CD4-positive, alpha-beta T cell treated with Interleukin-12 subunit alpha and Interleukin-12 subunit beta, for 1 hour (primary cell): ENCODE measurements at regions not wholly inside any gene's neighbourhood (a gene's known extent, or its start where the extent isn't known, plus 50 kb on each side); places are given as distances from the start of the nearest gene placed in this dataset.

Experiments used
- DNase-seq: peaks from one replicate; pipeline ENCODE4 v3.0.0-alpha.2; 2020

GRCh38 chr20:48261398-48261910, 476.2 kb upstream of the SULF2 start:
- no peak for DNase-seq

- no peak for DNase-seq
Measured at GRCh38 chr20:48260129-48260756, 475.0 kb upstream of the SULF2 start.

GRCh38 chr20:48259456-48259855, 474.2 kb upstream of the SULF2 start:
- no peak for DNase-seq

GRCh38 chr20:48257833-48258232, 472.6 kb upstream of the SULF2 start:
- DNase-seq: no peak

- no peak for DNase-seq
Measured at GRCh38 chr20:48247961-48248360, 462.7 kb upstream of the SULF2 start.

GRCh38 chr20:48246061-48246790, 460.9 kb upstream of the SULF2 start:
- DNase-seq: no peak

- no peak for DNase-seq
Measured at GRCh38 chr20:48242623-48243022, 457.3 kb upstream of the SULF2 start.

- no peak for DNase-seq
Measured at GRCh38 chr20:48241482-48241881, 456.2 kb upstream of the SULF2 start.

GRCh38 chr20:48238781-48239180, 453.5 kb upstream of the SULF2 start:
- no peak for DNase-seq

GRCh38 chr20:48238326-48238725, 453.0 kb upstream of the SULF2 start:
- no peak for DNase-seq

GRCh38 chr20:48236000-48236970, 451.0 kb upstream of the SULF2 start:
- no peak for DNase-seq

- DNase-seq: no peak
Measured at GRCh38 chr20:48234951-48235350, 449.7 kb upstream of the SULF2 start.

GRCh38 chr20:48231253-48231930, 446.1 kb upstream of the SULF2 start:
- no peak for DNase-seq

- DNase-seq: no peak
Measured at GRCh38 chr20:48230216-48230615, 444.9 kb upstream of the SULF2 start.

GRCh38 chr20:48227381-48227780, 442.1 kb upstream of the SULF2 start:
- DNase-seq: no peak

- DNase-seq: no peak
Measured at GRCh38 chr20:48226642-48227041, 441.4 kb upstream of the SULF2 start.

- no peak for DNase-seq
Measured at GRCh38 chr20:48224533-48225050, 439.3 kb upstream of the SULF2 start.

- no peak for DNase-seq
Measured at GRCh38 chr20:48223715-48224114, 438.4 kb upstream of the SULF2 start.

GRCh38 chr20:48222595-48223180, 437.4 kb upstream of the SULF2 start:
- DNase-seq: no peak

GRCh38 chr20:48220033-48220633, 434.9 kb upstream of the SULF2 start:
- DNase-seq: no peak

- DNase-seq: no peak
Measured at GRCh38 chr20:48219306-48219705, 434.0 kb upstream of the SULF2 start.

- DNase-seq: no peak
Measured at GRCh38 chr20:48217190-48217589, 431.9 kb upstream of the SULF2 start.
